Stimulated activated naive CD4-positive, alpha-beta T cell (primary cell): ENCODE measurements at regions not wholly inside any gene's neighbourhood (a gene's known extent, or its start where the extent isn't known, plus 50 kb on each side); places are given as distances from the start of the nearest gene placed in this dataset.

Source experiments
- DNase-seq, 6 experiments: peaks; one replicate each; lab custom pipeline; 2025; lab: John Stamatoyannopoulos, UW

DNA sequence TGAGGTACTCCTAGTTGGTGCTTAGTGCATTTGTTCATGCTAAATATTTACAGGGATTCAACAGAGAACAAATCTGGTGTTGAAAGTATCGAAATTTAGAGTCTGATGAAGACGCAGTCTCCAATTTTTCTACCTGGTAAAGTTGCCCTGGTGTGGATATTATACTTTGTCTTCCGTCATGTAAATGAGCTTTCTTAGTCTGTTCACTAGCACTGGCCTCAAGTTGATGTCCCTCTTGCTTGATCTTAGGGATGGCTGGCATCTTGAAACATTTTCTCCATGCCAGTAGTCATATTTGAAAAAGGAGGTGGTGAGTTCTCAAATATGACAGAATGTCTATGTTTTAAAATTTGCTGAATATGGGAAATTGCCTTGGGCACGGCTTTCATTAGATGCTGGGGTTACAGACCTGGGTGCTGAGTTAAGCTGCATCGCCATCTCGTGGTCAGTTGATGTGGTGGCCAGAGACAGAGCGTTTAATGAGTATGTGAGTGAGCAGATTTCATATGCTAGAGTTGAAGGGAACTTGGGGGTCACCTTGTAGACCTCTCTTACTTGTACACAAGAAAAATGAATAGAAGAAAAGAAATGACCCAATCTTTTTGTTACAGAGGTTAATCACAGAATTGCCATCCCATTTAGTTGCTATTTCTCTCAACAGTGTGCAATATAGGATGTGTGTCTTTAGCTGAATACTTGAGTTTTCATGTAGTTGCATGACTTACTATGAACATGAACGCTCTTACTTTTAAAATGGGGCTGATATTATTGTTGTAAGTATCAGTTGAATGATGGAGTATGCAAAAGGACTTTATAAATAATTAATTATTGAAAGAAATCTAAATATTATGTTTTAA lies 172.8 kb upstream of the DCN start:
- DNase-seq: peak in 5 of 6 experiments; percentile 1 to 25 (median 9)

DNA sequence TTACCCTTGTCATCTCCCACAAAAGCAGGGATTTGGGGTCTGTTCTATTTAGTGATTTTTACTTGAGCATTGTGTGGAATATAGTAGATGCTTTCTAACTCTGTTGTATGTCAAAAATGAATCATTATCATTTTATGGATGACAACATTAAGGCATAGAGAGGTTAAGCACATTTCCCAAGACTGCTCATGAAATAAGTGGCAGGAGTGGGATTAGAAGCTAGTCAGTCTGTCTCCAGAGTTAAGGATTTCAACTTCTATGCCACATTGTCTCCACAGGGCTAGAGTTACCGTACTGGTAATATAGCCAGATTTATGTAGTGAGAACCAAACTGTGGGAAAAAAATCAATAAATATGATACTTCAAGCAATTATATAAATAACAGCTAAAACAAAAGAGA lies 170.6 kb upstream of the DCN start:
- DNase-seq: no peak

DNA sequence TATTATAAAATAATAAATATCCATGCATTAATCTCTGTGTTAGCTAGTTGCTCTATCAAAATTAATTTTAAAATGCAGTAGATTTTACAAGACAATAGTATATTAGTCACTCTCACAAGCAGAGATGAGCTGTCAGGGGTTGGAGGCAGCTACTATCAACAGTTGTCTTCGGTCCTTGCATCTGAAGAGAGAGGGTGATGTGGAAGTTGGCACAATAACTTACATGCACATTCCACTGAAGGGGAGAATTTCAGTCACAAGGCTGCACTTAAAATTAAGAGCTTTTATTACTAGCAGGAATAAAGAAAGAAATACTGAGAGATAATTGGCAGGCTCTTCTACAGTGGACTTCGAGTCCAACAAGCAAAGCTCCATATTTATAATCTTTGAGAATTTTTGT lies 166.9 kb upstream of the DCN start:
- no peak for DNase-seq

DNA sequence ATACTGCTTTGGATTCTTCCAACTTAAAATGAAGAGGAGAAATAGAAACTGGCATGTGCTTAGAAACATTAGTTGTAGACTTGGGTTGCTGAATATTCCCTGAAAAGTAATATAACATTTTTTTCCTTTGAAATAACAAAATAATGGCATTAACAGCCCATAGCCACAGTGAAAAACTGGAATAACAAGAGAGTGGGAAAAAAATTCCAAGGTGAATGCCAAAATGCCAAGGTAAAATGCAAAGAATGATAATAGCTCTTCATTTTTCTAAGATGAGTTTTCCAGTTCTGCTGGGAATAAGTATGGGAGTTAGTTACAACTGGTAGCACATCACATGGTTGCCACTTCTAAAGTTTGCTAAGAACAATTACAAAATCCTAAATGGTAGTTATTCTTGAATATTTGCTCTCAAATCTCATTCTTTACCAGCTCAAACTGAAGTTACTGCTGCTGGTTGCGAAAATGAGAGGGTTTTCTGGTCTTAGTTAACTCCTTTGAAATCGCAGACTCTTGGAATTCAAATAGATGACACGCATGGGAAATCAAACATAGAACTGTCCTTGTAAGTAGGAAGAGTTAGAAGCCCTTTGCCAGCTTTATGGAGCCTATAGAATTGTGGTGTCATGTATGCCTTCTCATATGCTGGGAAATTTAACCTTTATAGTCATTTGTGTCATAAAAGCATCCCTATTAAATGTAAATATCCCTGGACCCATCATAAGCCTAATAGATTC lies 165.0 kb upstream of the DCN start:
- no peak for DNase-seq

DNA sequence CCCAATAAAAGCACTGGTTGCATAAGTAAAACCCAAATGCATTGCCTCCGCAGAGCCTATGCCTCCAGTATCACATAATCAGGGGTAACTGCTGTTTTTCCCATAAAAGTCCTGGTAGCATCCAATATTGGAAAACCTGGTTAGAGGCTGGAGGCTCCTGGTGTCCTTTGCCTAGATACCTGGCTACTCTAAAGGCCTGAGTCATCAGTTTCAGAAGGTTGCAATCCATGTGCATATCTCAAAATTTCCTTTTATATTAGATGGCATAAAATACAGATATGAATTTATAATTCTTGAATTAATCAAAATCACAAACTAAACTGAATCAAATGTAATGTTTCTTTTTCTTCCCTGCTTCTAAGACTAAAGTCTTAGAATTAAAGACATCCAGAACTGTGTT lies 164.2 kb upstream of the DCN start:
- no peak for DNase-seq

DNA sequence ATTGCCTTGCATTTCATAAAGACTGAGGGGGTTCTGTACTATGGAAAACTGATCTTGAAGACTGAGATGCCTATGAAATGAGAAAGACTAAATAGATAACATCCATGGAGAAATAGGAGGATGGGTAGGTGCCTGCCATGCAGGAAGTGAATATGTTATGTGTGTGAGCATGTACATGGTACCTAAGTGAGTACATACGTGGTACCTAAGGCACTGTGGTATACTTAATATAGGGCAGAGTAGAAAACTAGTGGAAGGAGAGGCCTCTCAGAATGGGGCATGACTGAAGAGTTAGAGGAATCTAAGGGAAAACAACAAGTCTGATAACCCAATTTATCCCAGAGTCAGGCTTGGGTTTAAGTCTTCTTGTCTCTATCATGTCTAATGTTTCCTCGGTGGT lies 161.8 kb upstream of the DCN start:
- DNase-seq: no peak

DNA sequence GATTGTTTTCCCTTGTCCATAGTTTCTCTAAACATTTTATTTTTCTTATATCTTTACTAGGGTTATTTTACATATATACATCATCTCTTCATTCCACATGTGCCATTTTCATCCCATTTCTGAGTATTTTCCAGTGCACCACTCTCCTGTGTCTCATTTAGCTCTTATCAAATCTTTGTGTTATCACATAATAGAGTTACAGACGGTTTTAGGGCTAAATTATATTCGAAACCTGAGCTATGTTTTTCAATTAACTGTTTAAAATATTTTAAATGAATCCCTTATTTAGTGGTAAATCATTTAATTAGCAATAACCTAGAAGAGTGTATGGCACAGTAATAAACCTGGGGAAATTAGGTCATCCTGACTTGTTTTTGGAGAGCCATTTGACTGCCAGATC lies 160.4 kb upstream of the DCN start:
- no peak for DNase-seq

DNA sequence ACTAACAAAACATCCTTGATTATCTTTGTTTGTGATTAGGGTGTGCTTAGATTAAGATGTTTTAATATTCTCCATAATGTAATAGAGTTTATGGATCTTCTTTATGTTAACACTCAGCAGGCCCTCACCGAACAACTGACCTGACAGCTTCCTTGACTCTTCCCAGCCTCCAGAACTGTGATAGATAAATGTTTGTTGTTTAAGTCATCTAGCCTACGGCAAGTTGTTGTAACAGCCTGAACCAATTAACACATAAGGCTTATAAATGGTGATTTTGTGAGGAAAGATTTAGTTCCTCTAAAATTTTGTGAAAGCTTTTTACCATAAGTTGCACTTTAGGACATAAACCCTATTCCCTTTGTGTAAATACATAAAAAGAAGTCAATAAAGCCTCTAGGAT lies 156.5 kb upstream of the DCN start:
- no peak for DNase-seq

DNA sequence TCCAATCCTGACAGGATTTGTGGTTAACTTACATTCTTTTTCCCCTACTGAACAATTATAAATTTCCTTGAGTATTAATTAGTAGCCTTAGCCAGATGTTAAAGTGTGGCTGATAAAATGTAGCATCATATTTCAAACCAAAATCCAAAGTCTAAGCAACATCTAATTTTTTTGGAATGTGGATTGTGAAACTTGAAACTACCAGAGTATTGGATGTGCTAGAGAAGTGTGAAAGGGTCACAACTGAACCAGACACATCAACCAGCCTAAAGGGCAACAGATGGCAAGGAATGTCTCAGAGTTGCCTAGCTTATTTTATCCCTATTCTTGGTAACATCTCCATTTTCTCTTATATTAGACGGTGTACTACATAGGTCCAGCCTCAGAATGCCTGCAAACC lies 153.1 kb upstream of the DCN start:
- no peak for DNase-seq

DNA sequence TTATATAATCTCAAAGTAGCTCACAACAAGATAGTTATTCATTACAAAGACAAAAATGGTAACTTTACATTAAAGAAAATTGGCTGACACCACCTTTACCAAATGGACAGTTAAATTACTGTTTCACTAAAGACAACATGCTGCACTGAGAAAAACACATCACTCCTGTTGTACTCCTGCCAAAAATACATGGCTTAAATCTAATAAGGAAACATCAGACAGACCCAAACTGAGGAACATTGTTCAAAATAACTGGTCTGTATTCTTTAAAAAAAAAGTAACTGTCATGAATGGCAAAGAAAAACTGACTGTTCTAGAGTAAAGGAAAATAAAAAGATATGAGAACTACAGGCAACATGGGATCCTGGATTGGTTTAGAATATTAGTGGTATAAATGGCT lies 151.3 kb upstream of the DCN start:
- DNase-seq: no peak

DNA sequence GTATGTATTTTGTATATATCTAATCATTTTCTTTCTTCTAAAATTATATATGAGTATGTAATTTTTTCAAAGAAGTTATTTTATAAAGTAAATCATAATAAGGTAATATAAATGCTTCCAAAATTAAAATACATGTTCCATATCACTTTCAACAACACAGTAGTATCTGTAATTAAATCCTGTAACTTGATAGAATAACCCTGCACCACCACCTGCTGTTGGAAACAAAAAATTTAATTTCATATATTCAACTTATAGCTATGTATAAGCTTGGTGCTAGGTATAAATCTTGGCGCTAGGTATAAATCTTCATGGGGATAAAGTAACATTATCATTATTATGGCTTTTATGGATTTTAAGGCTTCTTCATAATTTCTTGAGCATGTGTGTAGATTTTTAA lies 149.7 kb upstream of the DCN start:
- no peak for DNase-seq

DNA sequence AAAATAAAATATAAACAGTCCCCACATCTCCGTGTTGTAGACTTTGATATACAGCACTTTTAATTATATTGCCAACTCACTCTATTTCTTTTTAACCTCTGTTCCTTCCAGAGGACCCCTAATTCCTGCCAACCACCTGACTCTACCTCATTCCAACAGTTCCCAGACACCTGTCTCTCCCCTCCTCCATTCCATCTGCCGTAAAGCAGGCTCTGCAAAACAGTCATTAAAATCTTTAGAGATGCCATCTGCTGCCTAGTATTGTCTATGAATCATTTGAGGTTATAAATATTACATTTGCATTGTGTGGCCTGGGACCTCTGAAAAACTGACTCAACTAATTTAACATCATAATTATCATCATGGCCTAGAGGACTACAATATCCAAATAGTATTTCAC lies 148.8 kb upstream of the DCN start:
- DNase-seq: no peak

DNA sequence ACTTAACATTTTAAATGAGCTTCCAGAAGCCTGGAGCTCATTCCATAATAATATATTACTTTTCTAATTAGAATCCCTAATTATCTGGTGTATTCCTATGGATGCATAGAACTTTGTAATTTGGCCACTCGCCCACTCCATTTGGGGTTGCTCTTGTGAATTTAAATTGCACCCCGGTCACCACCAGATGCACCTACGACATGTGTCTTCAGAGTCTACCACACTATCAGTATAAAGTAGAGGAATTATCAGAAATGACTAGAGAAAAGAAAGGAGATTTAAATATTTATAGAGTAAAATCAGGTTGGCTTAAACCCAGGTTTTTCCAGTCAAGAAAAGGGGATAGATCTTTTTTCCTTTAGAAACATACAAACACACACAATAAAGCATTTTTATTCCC lies 145.8 kb upstream of the DCN start:
- DNase-seq: no peak

DNA sequence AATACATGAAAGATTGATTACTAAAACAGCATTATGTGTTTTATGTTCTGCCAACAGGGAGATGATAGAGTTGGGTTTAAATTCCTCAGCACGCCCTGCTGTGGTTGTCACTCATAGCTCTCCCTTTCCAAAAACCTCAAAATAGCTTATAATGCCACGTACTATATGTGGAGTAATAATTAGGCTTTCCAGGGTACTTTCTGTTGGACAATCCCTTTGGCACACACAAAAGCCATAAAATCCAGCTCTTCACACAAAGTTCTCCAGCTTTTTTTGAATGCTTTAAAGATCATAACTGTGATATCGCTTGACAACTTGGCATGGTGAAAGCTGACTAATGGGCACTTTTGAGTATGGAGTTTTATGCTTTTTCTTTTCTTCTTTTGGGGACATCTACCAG lies 145.3 kb upstream of the DCN start:
- no peak for DNase-seq

DNA sequence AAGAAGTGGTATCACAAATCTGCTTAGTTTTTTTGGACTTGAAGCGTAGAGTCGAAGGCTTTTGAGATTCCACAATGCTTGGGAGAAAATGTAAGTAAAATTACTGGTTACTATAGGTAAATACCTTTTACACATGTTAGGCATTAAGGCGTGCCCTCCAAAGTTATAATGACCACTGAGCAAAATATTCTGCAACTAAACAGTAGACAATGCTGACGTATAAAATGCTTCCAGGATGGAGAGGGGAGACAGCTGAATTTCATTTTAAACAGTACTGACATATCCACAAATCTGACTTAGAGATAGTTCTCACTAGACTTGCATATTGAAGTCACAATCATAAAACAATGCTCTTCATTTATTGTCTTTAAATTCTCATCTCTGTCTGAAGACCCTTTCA lies 144.5 kb upstream of the DCN start:
- DNase-seq: no peak

DNA sequence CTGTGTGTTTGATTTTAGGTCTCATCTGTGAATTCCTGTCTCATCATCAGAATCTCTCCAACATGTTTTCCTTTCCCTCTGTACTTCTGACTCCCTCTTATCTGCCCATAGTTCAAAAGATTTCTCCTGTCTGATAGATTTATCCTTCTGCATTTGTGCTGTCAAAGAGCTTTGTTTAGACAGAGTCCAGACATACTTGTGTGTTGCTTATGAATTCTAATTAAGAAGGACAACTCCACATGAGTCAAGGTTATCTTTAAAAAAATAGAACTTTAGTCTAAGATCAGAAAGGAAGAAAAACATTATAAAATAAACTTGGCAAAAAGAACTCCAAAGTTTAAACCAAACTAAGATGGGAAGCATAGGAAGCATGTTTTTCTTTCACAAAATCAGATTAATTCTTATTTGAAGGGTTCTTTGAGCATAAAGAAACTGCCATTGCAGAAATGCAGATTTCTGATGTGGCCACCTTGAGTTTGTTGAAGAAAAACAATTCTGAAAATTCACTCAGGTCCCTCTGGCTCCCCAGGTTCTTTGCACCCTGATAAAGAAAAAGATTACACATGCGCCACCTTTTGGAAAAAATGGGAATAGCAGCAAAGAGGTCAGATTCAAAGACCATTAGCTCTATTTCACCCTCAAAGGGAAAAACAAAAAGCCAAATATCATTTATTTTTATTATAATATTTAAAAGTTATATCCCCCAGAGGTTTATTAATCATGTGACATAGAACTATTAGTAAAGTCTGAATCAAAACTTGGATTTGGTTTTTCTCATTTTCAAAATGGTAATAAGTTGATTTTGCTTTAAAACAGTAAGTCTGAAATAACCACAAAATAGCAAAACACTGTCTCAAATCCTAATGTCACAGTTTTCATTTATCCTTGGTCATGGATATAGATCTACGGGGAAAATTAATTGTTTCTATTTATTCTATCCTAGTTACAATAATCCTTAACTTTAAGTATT lies 143.7 kb upstream of the DCN start:
- peak in 2 of 6 experiments; percentile 29 to 41 for DNase-seq

DNA sequence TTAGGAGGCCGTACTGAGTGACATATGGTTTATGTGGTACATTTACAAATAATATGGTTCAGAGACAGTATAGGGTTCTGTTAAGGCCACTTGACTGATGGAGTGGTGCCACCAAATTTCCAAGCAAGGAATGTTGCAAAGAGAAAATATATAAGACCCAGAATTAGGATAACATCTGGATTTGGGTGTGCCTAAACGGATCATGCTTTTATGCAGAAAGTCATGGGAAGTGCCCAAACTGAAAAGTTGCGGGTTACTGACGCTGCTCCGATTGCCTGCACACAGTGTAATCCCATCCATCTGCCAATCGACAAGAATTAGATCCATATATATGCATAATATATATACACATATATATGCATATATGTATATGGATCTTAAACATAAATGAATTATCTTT lies 138.4 kb upstream of the DCN start:
- DNase-seq: no peak

DNA sequence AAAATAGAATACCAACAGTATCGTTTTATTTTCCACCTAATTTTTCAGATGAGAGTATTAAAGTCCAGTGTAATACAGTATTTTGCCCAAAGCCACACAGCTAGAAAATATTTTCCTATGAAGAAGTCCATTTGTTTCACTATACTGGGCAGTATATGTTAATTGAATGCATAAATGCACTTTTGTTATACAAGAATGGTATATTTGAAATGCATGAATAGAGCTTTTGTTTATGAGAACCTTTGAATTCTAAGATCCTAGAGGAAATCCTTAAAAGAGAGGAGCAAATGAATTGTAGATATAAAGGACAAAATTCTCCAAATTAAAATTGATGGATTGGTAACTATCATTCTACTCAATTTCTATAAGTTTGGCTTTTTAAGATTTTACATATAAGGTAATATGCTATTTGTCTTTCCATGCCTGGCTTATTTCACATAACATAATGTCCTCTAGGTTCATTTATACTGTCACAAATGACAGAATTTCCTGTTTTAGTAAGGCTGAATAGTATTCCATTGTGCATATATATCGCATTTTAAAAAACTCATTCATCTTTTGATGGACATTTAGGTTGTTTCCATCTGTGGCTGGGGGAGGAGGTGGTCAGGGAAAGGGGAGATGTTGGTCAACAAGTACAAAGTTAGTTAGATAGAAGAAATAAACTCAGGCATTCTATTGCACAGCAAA lies 136.6 kb upstream of the DCN start:
- DNase-seq: no peak

DNA sequence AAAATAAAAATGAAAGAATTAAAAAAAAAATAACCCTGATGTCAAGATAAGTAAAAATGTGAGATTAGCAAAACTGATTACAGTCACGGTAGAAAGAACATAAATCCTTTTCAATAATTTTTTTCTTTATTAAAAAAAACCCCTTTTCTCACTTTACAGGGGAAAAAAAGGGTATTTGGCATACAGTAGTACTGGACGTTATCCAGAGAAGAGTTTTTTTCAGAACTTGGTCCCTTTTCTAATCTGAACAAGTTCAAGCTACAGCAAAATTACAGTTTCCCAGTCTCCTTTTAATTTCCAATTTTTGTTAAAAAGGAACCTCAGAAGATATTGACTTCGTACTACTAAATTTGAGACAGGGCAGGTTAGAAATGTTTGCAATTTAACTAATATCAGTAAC lies 134.7 kb upstream of the DCN start:
- no peak for DNase-seq

DNA sequence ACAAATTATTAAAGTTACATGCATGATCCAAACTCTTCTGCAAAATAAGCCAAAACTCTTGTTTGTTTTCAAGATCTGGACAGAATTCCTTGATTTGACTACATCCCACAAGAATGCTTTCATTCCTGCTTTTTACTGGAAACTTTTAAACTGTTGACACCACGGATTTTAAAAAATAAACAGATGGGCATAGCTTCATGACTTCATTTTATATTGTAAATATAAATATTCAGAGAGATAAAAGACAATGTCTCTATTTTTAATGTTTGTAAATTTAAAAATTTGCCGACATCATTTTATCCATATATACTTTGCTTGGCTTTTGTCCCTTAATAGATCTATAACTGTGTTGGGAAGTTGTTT lies 134.3 kb upstream of the DCN start:
- no peak for DNase-seq

DNA sequence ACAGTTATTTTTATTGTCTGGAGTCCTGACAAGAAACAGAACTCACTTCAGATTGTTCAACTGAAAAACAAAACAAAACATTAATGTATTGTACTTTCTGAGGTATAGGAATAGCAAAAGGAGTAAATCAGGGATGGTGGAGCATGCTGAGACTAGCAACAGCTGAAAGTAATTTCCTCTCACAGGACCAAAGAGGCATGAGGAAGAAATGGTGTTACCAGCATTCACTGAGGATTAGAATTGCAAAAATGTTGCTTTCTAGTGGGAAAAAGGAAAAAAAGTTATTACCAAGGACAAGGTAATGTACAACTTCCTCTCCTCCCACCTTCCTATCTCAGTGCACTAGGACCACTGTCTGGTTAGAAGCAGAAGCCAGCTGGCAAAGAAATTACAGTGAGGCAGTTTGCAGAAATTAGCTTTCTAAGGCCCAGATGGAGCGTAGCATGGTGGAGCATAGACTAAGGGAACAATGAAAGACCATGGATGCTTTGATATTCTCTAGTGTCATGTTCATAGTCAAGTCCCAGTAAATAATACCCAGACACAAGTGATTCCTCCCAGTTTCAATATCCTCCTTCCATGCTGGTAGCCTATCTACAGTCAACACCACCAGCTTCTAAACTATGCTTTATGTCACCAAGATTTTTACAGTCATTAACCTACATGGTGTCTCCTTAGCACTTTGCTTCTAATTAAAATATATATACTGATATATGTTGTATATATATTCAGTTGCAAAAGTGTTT lies 133.7 kb upstream of the DCN start:
- DNase-seq: no peak
